Hepatocyte (in vitro differentiated cells): ENCODE measurements at regions not wholly inside any gene's neighbourhood (a gene's known extent, or its start where the extent isn't known, plus 50 kb on each side); places are given as distances from the start of the nearest gene placed in this dataset.

ENCODE experiments used
- EZH2 ChIP-seq: fragments of 200-600 bp; sonication (generic); IDR thresholded peaks from 2 replicates; pipeline ENCODE4 v1.6.1; 2016; ENCODE audit warnings: antibody characterized with exemption, mild to moderate bottlenecking, borderline replicate concordance
- EZH2phosphoT487 ChIP-seq: fragments of 200-600 bp; sonication (generic); IDR thresholded peaks from one replicate; pipeline ENCODE4 v1.6.1; 2018; ENCODE audit warnings: antibody characterized with exemption, mild to moderate bottlenecking, low read depth, moderate library complexity; ENCODE audit not compliant: unreplicated experiment, severe bottlenecking
- TF ChIP-seq, protein P1 (sequence below): fragments of 200-600 bp; sonication (generic); IDR thresholded peaks from 2 replicates; pipeline ENCODE4 v1.5.1; 2016; ENCODE audit warnings: antibody characterized with exemption, mild to moderate bottlenecking; ENCODE audit not compliant: poor library complexity

DNA sequence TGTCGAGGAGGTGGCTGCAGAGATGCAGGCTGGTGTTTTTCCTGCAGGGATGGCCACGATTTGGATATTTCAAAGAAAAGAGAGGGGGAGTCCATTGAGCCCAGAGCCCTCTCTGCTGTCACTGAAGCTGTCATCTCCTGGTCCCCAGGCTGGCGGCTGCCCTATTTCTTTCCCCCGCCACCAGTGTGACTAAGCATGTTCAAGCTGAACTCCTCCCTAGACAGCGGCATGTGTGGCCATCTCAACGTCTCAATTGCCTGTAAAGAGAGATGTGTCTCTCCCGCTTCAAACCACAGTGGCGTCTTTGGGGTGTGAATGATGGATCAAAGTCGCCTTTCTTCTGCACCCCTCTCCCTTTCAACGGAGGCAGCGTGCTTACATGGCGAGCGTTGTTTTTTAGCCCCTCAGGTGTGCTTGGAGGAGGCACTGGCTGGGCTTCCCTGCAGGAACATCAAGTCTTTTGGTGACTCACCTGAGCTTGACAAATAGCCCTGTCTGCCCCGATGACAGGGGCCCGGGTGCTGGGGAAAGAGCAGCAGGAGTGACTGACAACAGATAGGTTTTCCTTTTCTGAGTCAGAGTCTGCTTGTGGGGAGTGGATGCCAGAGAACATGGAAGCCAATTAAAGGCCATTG is 346.4 kb upstream of the AJAP1 start:
- TF ChIP-seq, protein P1, sequence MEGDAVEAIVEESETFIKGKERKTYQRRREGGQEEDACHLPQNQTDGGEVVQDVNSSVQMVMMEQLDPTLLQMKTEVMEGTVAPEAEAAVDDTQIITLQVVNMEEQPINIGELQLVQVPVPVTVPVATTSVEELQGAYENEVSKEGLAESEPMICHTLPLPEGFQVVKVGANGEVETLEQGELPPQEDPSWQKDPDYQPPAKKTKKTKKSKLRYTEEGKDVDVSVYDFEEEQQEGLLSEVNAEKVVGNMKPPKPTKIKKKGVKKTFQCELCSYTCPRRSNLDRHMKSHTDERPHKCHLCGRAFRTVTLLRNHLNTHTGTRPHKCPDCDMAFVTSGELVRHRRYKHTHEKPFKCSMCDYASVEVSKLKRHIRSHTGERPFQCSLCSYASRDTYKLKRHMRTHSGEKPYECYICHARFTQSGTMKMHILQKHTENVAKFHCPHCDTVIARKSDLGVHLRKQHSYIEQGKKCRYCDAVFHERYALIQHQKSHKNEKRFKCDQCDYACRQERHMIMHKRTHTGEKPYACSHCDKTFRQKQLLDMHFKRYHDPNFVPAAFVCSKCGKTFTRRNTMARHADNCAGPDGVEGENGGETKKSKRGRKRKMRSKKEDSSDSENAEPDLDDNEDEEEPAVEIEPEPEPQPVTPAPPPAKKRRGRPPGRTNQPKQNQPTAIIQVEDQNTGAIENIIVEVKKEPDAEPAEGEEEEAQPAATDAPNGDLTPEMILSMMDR = no peak
- TF ChIP-seq EZH2 (no peak), EZH2phosphoT487 (no peak)
